ENCODE measurements at regions not wholly inside any gene's neighbourhood (a gene's known extent, or its start where the extent isn't known, plus 50 kb on each side); places are given as distances from the start of the nearest gene placed in this dataset.

- TF ChIP-seq CTCF (conservative IDR thresholded peaks at IDR 0.05), result no peak
- TF ChIP-seq EZH2 (IDR thresholded peaks at IDR 0.05; ENCODE audit: low read depth), result no peak
Observed at GRCh38 chr3:144852999-144853398, 881.4 kb downstream of the DIPK2A start.

All from PC-9 (cell line).